ENCODE measurements at regions not wholly inside any gene's neighbourhood (a gene's known extent, or its start where the extent isn't known, plus 50 kb on each side); places are given as distances from the start of the nearest gene placed in this dataset.

GRCh38 chr5:51746023-51746422, 362.8 kb downstream of the ISL1 start:
- no peaks in the 10 kb centered on the region for H3K36me3 Mint-ChIP-seq
- Histone ChIP-seq H3K4me3 (no peak overlapping the region), H3K9ac (no peak overlapping the region), H3K36me3 (peaks cover 3% of the 10 kb centered on the region), H3K79me2 (ENCODE audit: low read depth) (no peaks in the 10 kb centered on the region), H4K20me1 (ENCODE audit: low read depth) (no peaks in the 10 kb centered on the region), H3K4me2 (no peak overlapping the region), H3K27ac (no peak overlapping the region), H3F3A (ENCODE audit: low read depth) (no peaks in the 10 kb centered on the region), H3K27me3 (no peaks in the 10 kb centered on the region), H2AFZ (replicated peaks) (no peak overlapping the region), H3K4me1 (no peaks in the 10 kb centered on the region), H3K9me3 (ENCODE audit: low read depth) (no peaks in the 10 kb centered on the region)
- H3K9me3 Mint-ChIP-seq: peaks cover 7% of the 10 kb centered on the region
- no peak for DNase-seq (ENCODE audit: low spot score)
- TF ChIP-seq EZH2 (IDR thresholded peaks at IDR 0.05): no peak
- no peak for TF ChIP-seq CTCF (IDR thresholded peaks at IDR 0.05)
- TF ChIP-seq EZH2phosphoT487 (IDR thresholded peaks at IDR 0.05): no peak
- no peaks in the 10 kb centered on the region for H3K27me3 Mint-ChIP-seq (ENCODE audit: insufficient read depth, low read depth)
- no peak overlapping the region for H3K4me3 Mint-ChIP-seq
- no peaks in the 10 kb centered on the region for H3K4me1 Mint-ChIP-seq
- no peak overlapping the region for H3K27ac Mint-ChIP-seq

GRCh38 chr5:51748647-51749046, 365.4 kb downstream of the ISL1 start:
- H3K36me3 ChIP-seq: no peaks in the 10 kb centered on the region
- H3K4me2 ChIP-seq: no peak overlapping the region
- H3K4me3 Mint-ChIP-seq: no peak overlapping the region
- H3K9ac ChIP-seq: no peak overlapping the region
- H3K4me1 ChIP-seq: no peaks in the 10 kb centered on the region
- H3K4me1 Mint-ChIP-seq: no peaks in the 10 kb centered on the region
- no peaks in the 10 kb centered on the region for H4K20me1 ChIP-seq (ENCODE audit: low read depth)
- H3K9me3 ChIP-seq (ENCODE audit: low read depth): no peaks in the 10 kb centered on the region
- no peak for DNase-seq (ENCODE audit: low spot score)
- no peaks in the 10 kb centered on the region for H3K36me3 Mint-ChIP-seq
- no peak overlapping the region for H3K4me3 ChIP-seq
- TF ChIP-seq CTCF (IDR thresholded peaks at IDR 0.05): no peak
- no peaks in the 10 kb centered on the region for H3K79me2 ChIP-seq (ENCODE audit: low read depth)
- H3K9me3 Mint-ChIP-seq: peaks cover 2% of the 10 kb centered on the region
- no peak overlapping the region for H3K27ac ChIP-seq
- H2AFZ ChIP-seq (replicated peaks): no peak overlapping the region
- no peaks in the 10 kb centered on the region for H3K27me3 Mint-ChIP-seq (ENCODE audit: insufficient read depth, low read depth)
- no peak overlapping the region for H3K27ac Mint-ChIP-seq
- no peaks in the 10 kb centered on the region for H3F3A ChIP-seq (ENCODE audit: low read depth)
- no peaks in the 10 kb centered on the region for H3K27me3 ChIP-seq
